Bronchial epithelial cell (primary cell): ENCODE measurements at regions not wholly inside any gene's neighbourhood (a gene's known extent, or its start where the extent isn't known, plus 50 kb on each side); places are given as distances from the start of the nearest gene placed in this dataset.

Experiments used
- DNase-seq: peaks from one replicate; pipeline ENCODE4 v3.0.0-alpha.2; 2010; ENCODE audit warnings: low read depth
- FAIRE-seq: peaks from 2 replicates; lab custom pipeline; 2011; peaks lifted over from hg19 to GRCh38; lab: Jason Lieb, UNC
- H3K27me3 ChIP-seq: 2 replicates; pipeline ENCODE4 v1.5.1; 2011; ENCODE audit warnings: low read length; ENCODE audit not compliant: control insufficient read depth, insufficient read depth
- H3K36me3 ChIP-seq: 2 replicates; pipeline ENCODE4 v1.5.1; 2011; ENCODE audit warnings: low read length; ENCODE audit not compliant: control insufficient read depth, insufficient read depth
- H3K4me3 ChIP-seq: 2 replicates; pipeline ENCODE4 v1.5.1; 2011; ENCODE audit warnings: mild to moderate bottlenecking, low read depth, low read length, control low read depth
- CTCF ChIP-seq: IDR thresholded peaks from 2 replicates; pipeline ENCODE4 v1.5.1; 2011; ENCODE audit warnings: mild to moderate bottlenecking, moderate library complexity, low read length, control low read depth, inconsistent platforms; ENCODE audit not compliant: insufficient read depth, severe bottlenecking

GRCh38 chr10:107880185-107880584, 715.7 kb upstream of the SORCS1 start:
- no peak for TF ChIP-seq CTCF
- no peaks in the 10 kb centered on the region for H3K36me3 ChIP-seq
- no peak overlapping the region for H3K4me3 ChIP-seq
- no peaks in the 10 kb centered on the region for H3K27me3 ChIP-seq
- DNase-seq (peak; percentile 18), FAIRE-seq (no peak)

- DNase-seq (peak; percentile 26), FAIRE-seq (no peak)
- no peaks in the 10 kb centered on the region for H3K36me3 ChIP-seq
- H3K4me3 ChIP-seq: no peak overlapping the region
- no peaks in the 10 kb centered on the region for H3K27me3 ChIP-seq
- no peak for TF ChIP-seq CTCF
Observed at GRCh38 chr10:107873007-107873406, 708.5 kb upstream of the SORCS1 start.

- Histone ChIP-seq H3K4me3 (no peak overlapping the region), H3K27me3 (no peaks in the 10 kb centered on the region), H3K36me3 (no peaks in the 10 kb centered on the region)
- no peak for TF ChIP-seq CTCF
- no peak for FAIRE-seq
- DNase-seq: no peak
Observed at GRCh38 chr10:107865691-107866090, 701.2 kb upstream of the SORCS1 start.

- FAIRE-seq: no peak
- TF ChIP-seq CTCF: no peak
- DNase-seq: no peak
- Histone ChIP-seq H3K4me3 (no peak overlapping the region), H3K27me3 (no peaks in the 10 kb centered on the region), H3K36me3 (no peaks in the 10 kb centered on the region)
Observed at GRCh38 chr10:107859065-107859464, 694.6 kb upstream of the SORCS1 start.

GRCh38 chr10:107856047-107856315, 691.5 kb upstream of the SORCS1 start:
- TF ChIP-seq CTCF: no peak
- DNase-seq (peak; percentile 15), FAIRE-seq (no peak)
- Histone ChIP-seq H3K36me3 (no peaks in the 10 kb centered on the region), H3K27me3 (no peaks in the 10 kb centered on the region), H3K4me3 (no peak overlapping the region)

GRCh38 chr10:107855301-107856046, 691.0 kb upstream of the SORCS1 start:
- Histone ChIP-seq H3K36me3 (no peaks in the 10 kb centered on the region), H3K4me3 (no peak overlapping the region), H3K27me3 (no peaks in the 10 kb centered on the region)
- FAIRE-seq (no peak), DNase-seq (no peak)
- no peak for TF ChIP-seq CTCF
